SK-N-SH (cell line): ENCODE measurements at regions not wholly inside any gene's neighbourhood (a gene's known extent, or its start where the extent isn't known, plus 50 kb on each side); places are given as distances from the start of the nearest gene placed in this dataset.

Source experiments
- CTCF ChIA-PET: fragments of 300-600, 350-600 bp; formaldehyde crosslinking; extraction: SDS; loops from one replicate; lab custom pipeline; 2021; lab: Yijun Ruan, JAX
- POLR2A ChIA-PET: fragments of 350-600 bp; sonication (Branson Sonifier 250); formaldehyde crosslinking; extraction: SDS; loops from one replicate; lab custom pipeline; 2020; ENCODE audit warnings: antibody characterized with exemption, inconsistent platforms; lab: Yijun Ruan, JAX
- DNase-seq: peaks from one replicate; pipeline ENCODE4 v3.0.0; 2012
- H2AFZ ChIP-seq: fragments of 200-600 bp; sonication (generic); 2 replicates; pipeline ENCODE4 v1.8.1; 2016; ENCODE audit warnings: antibody characterized with exemption, mild to moderate bottlenecking, low read depth
- H3F3A ChIP-seq: fragments of 200-600 bp; sonication (generic); replicated peaks from 2 replicates; pipeline ENCODE3; 2016; ENCODE audit warnings: antibody characterized with exemption, mild to moderate bottlenecking; ENCODE audit not compliant: insufficient read depth
- H3K27ac ChIP-seq, 2 experiments: fragments of 200-500 bp in 1 of 2; fragments of 200-600 bp in 1 of 2; sonication (Bioruptor generic) in 1 of 2; sonication (generic), shearing (Covaris generic) in 1 of 2; 2 replicates each; pipeline versions ENCODE4 v1.5.1 to v1.6.1; 2014 to 2016; ENCODE audit warnings: low read depth in 2 of 2, inconsistent platforms in 1 of 2, low read length in 1 of 2, mild to moderate bottlenecking in 1 of 2, mixed read lengths in 1 of 2
- H3K27me3 ChIP-seq: fragments of 200-600 bp; sonication (generic), shearing (Covaris generic); 2 replicates; pipeline ENCODE4 v1.6.1; 2016; ENCODE audit warnings: mixed run types; ENCODE audit not compliant: insufficient read depth
- H3K36me3 ChIP-seq, 2 experiments: fragments of 200-500 bp in 1 of 2; fragments of 200-600 bp in 1 of 2; sonication (Bioruptor generic) in 1 of 2; sonication (generic) in 1 of 2; replicated peaks in 1 of 2; 2 replicates each; pipeline versions ENCODE3 to v1.5.1; 2014 to 2016; ENCODE audit warnings: low read length in 1 of 2, mild to moderate bottlenecking in 1 of 2; ENCODE audit not compliant: insufficient read depth in 2 of 2, control insufficient read depth in 1 of 2
- H3K4me1 ChIP-seq, 2 experiments: fragments of 200-500 bp in 1 of 2; fragments of 200-600 bp in 1 of 2; sonication (Bioruptor generic) in 1 of 2; sonication (generic), shearing (Covaris generic) in 1 of 2; 2 replicates each; pipeline versions ENCODE4 v1.5.1 to v1.6.1; 2014 to 2016; ENCODE audit warnings: low read depth in 1 of 2, low read length in 1 of 2, mixed run types in 1 of 2; ENCODE audit not compliant: insufficient read depth in 2 of 2, control insufficient read depth in 1 of 2
- H3K4me2 ChIP-seq: fragments of 200-600 bp; sonication (generic), shearing (Covaris generic); 2 replicates; pipeline ENCODE4 v1.6.1; 2017; ENCODE audit warnings: mixed run types
- H3K4me3 ChIP-seq, 2 experiments: fragments of 200-500 bp in 1 of 2; fragments of 200-600 bp in 1 of 2; sonication (Bioruptor generic) in 1 of 2; sonication (generic), shearing (Covaris generic) in 1 of 2; 2 replicates each; pipeline versions ENCODE4 v1.5.1 to v1.8.1; 2014 to 2016; ENCODE audit warnings: low read depth in 2 of 2, inconsistent platforms in 1 of 2, low read length in 1 of 2, mild to moderate bottlenecking in 1 of 2, mixed read lengths in 1 of 2, moderate library complexity in 1 of 2
- H3K79me2 ChIP-seq: fragments of 200-600 bp; sonication (generic); 2 replicates; pipeline ENCODE4 v1.8.1; 2017; ENCODE audit warnings: mild to moderate bottlenecking; ENCODE audit not compliant: insufficient read depth
- H3K9ac ChIP-seq: fragments of 200-600 bp; sonication (generic); 2 replicates; pipeline ENCODE4 v1.6.1; 2017; ENCODE audit warnings: mixed run types
- H3K9me2 ChIP-seq: fragments of 200-600 bp; sonication (generic); 2 replicates; pipeline ENCODE4 v1.6.1; 2017; ENCODE audit warnings: mixed run types
- H3K9me3 ChIP-seq: fragments of 200-600 bp; sonication (generic); 2 replicates; pipeline ENCODE4 v1.6.1; 2017; ENCODE audit warnings: mixed run types, mild to moderate bottlenecking, moderate library complexity
- H4K20me1 ChIP-seq: fragments of 200-600 bp; sonication (generic); 2 replicates; pipeline ENCODE4 v1.6.1; 2017; ENCODE audit warnings: mild to moderate bottlenecking, mixed run types; ENCODE audit not compliant: insufficient read depth
- ELF1 ChIP-seq: IDR thresholded peaks from 2 replicates; pipeline ENCODE4 v1.4.0; 2012
- EZH2phosphoT487 ChIP-seq: fragments of 200-600 bp; sonication (generic); IDR thresholded peaks from 2 replicates; pipeline ENCODE4 v1.6.1; 2017; ENCODE audit warnings: low read depth, mixed run types, mild to moderate bottlenecking, antibody characterized with exemption, moderate library complexity, borderline replicate concordance
- FOSL2 ChIP-seq: IDR thresholded peaks from 2 replicates; pipeline ENCODE4 v1.4.0; 2012; ENCODE audit warnings: low read depth, mild to moderate bottlenecking, moderate library complexity, borderline replicate concordance
- GATA2 ChIP-seq: sonication (generic); formaldehyde crosslinking; IDR thresholded peaks from 2 replicates; pipeline ENCODE4 v1.5.0; 2020; ENCODE audit warnings: mild to moderate bottlenecking, missing genetic modification reagents
- JUND ChIP-seq: IDR thresholded peaks from 2 replicates; pipeline ENCODE4 v1.4.0; 2012
- MXI1 ChIP-seq: IDR thresholded peaks from 2 replicates; pipeline ENCODE4 v1.6.1; 2012; ENCODE audit warnings: mild to moderate bottlenecking, low read depth, low read length, improper control_type of control experiment
- POLR2AphosphoS5 ChIP-seq: IDR thresholded peaks from 2 replicates; pipeline ENCODE4 v1.6.1; 2012; ENCODE audit warnings: low read depth, low read length
- RAD21 ChIP-seq: IDR thresholded peaks from 2 replicates; pipeline ENCODE4 v1.6.1; 2012; ENCODE audit warnings: mild to moderate bottlenecking, low read length
- RCOR1 ChIP-seq: fragments of 150-350 bp; IDR thresholded peaks from 2 replicates; pipeline ENCODE4 v1.6.1; 2017; ENCODE audit warnings: antibody characterized with exemption, low read length
- RFX5 ChIP-seq: IDR thresholded peaks from 2 replicates; pipeline ENCODE4 v1.6.1; 2012; ENCODE audit warnings: mild to moderate bottlenecking, improper control_type of control experiment, low read length
- RXRA ChIP-seq: IDR thresholded peaks from 2 replicates; pipeline ENCODE4 v1.4.0; 2012; ENCODE audit warnings: low read depth, mild to moderate bottlenecking, borderline replicate concordance
- TAF1 ChIP-seq: IDR thresholded peaks from 2 replicates; pipeline ENCODE4 v1.6.1; 2012; ENCODE audit warnings: low read depth, mild to moderate bottlenecking, low read length, moderate library complexity, borderline replicate concordance
- TCF12 ChIP-seq: IDR thresholded peaks from 2 replicates; pipeline ENCODE4 v1.4.0; 2012
- TEAD4 ChIP-seq: IDR thresholded peaks from 2 replicates; pipeline ENCODE4 v1.4.0; 2012; ENCODE audit warnings: mild to moderate bottlenecking, borderline replicate concordance; ENCODE audit not compliant: insufficient read depth
- YY1 ChIP-seq: IDR thresholded peaks from 2 replicates; pipeline ENCODE4 v1.4.0; 2012; ENCODE audit warnings: low read depth, mild to moderate bottlenecking
- ZBTB33 ChIP-seq: IDR thresholded peaks from 2 replicates; pipeline ENCODE4 v1.4.0; 2012; ENCODE audit warnings: low read depth, borderline replicate concordance
- WGBS: methylation state at CpG from one replicate; pipeline ENCODE4 v1.1.6; 2017; ENCODE audit warnings: low lambda C conversion rate; 5-methylcytosine and 5-hydroxymethylcytosine counted together

- no peaks in the 10 kb centered on the region for H3K9me2 ChIP-seq
- H3K4me1 ChIP-seq, result no peaks in the 10 kb centered on the region
- no peaks in the 10 kb centered on the region for H3K9me3 ChIP-seq
- H3K27me3 ChIP-seq, result 0 out of 2 replicates have a peak, but pooled peaks cover 2% of the 10 kb centered on the region
- no peak overlapping the region for H2AFZ ChIP-seq
- H3K36me3 ChIP-seq, result no peaks in the 10 kb centered on the region
- no peak overlapping the region for H3K4me2 ChIP-seq
- ChIA-PET CTCF (no interaction called here), POLR2A (no interaction called here)
- no peaks in the 10 kb centered on the region for H3F3A ChIP-seq
- no peak for DNase-seq
- no peak overlapping the region for H3K27ac ChIP-seq
- TF ChIP-seq YY1, result no peak
- no peak for TF ChIP-seq FOSL2
- no peak for TF ChIP-seq RFX5
- no peak for TF ChIP-seq RAD21
- no peak for TF ChIP-seq TEAD4
- no peak for TF ChIP-seq TAF1
- no peak for TF ChIP-seq EZH2phosphoT487
- H3K4me3 ChIP-seq, result no peak overlapping the region
- H4K20me1 ChIP-seq, result no peaks in the 10 kb centered on the region
- H3K79me2 ChIP-seq, result no peaks in the 10 kb centered on the region
- H3K9ac ChIP-seq, result no peak overlapping the region
Measured at GRCh38 chr5:22998362-22998761, 145.2 kb upstream of the CDH12 start.

- Histone ChIP-seq H3K4me1 (no peaks in the 10 kb centered on the region), H3K9me3 (no peaks in the 10 kb centered on the region), H3K4me2 (no peak overlapping the region), H3K79me2 (no peaks in the 10 kb centered on the region), H3K27me3 (no peaks in the 10 kb centered on the region), H3K9me2 (0 out of 2 replicates have a peak, but pooled peaks cover 4% of the 10 kb centered on the region), H3F3A (no peaks in the 10 kb centered on the region), H3K36me3 (no peaks in the 10 kb centered on the region), H3K9ac (no peak overlapping the region), H3K4me3 (no peak overlapping the region), H4K20me1 (no peaks in the 10 kb centered on the region), H3K27ac (no peak overlapping the region), H2AFZ (no peak overlapping the region)
- ChIA-PET CTCF (no interaction called here), POLR2A (no interaction called here)
- no peak for DNase-seq
- TF ChIP-seq RAD21 (no peak), MXI1 (no peak), JUND (no peak), RXRA (no peak), POLR2AphosphoS5 (no peak), TCF12 (no peak), GATA2 (no peak), ZBTB33 (no peak), RCOR1 (no peak), ELF1 (no peak), RFX5 (no peak)
- WGBS, result 6% methylated on average over 6 of the region's 6 CpGs
Measured at GRCh38 chr5:22988937-22989336, 135.8 kb upstream of the CDH12 start.
